ENCODE measurements at regions not wholly inside any gene's neighbourhood (a gene's known extent, or its start where the extent isn't known, plus 50 kb on each side); places are given as distances from the start of the nearest gene placed in this dataset.

DNA sequence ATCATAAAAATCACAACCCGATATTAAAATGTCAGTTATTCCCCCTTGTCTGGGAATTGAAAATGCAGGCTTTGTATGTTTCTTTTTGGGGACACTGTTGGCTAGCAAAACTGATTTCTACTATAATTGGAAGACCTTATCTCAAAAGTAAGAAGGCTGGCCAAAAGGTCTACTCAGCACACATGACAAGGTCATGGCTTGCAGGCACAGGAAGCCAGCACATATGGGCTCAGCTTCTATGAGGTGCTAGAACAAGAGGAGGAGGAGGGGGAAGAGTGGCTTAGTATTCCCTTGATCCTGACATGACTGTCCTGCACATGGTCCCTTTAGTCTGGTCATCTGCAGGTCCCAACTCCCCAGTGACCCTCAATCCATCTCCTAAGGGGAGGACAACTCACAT lies 681.2 kb downstream of the SQOR start:
- POLR2A ChIA-PET (ENCODE audit: partially characterized antibody): no interaction called here
- no peak overlapping the region for H2BK15ac ChIP-seq (ENCODE audit: low read length)
- no peaks in the 10 kb centered on the region for H4K20me1 ChIP-seq (replicated peaks in 1 of 2; ENCODE audit: control insufficient read depth in 1 of 2, insufficient read depth in 2 of 2, low read length in 2 of 2)
- H2AK5ac ChIP-seq (ENCODE audit: low read depth, low read length): no peak overlapping the region
- H3K9me3 ChIP-seq (ENCODE audit: insufficient read depth in 2 of 2, low read depth in 1 of 2, low read length in 1 of 2): no peaks in the 10 kb centered on the region
- H3K23ac ChIP-seq (ENCODE audit: insufficient read length): no peak overlapping the region
- H3K18ac ChIP-seq (ENCODE audit: extremely low read depth, low read length): no peak overlapping the region
- no peak overlapping the region for H3K4ac ChIP-seq (replicated peaks; ENCODE audit: insufficient read length, low read depth, low read length)
- H3K27me3 ChIP-seq (replicated peaks in 1 of 4; ENCODE audit: control insufficient read depth in 3 of 4, extremely low read depth in 1 of 4, insufficient read depth in 3 of 4, low read length in 3 of 4): no peaks in the 10 kb centered on the region
- H2BK120ac ChIP-seq (replicated peaks; ENCODE audit: low read depth, low read length): no peak overlapping the region
- no peak overlapping the region for H2BK20ac ChIP-seq (ENCODE audit: low read length)
- DNase-seq (ENCODE audit: low read depth in 1 of 2, low spot score in 2 of 2): no peak
- no peak overlapping the region for H4K8ac ChIP-seq (ENCODE audit: extremely low read depth, insufficient read depth, low read length)
- H3K9ac ChIP-seq (replicated peaks in 1 of 4; ENCODE audit: extremely low read depth in 1 of 4, low read depth in 3 of 4, low read length in 3 of 4): no peak overlapping the region
- no peak overlapping the region for H2BK12ac ChIP-seq (ENCODE audit: low read depth, low read length)
- H3K23me2 ChIP-seq (ENCODE audit: low read depth, low read length): no peaks in the 10 kb centered on the region
- no peak overlapping the region for H4K91ac ChIP-seq (replicated peaks; ENCODE audit: insufficient read length, low read length)
- H3K36me3 ChIP-seq (ENCODE audit: control insufficient read depth in 2 of 4, insufficient read depth in 4 of 4, low read length in 3 of 4): no peaks in the 10 kb centered on the region
- FAIRE-seq: no peak
- H2BK5ac ChIP-seq (ENCODE audit: low read depth, low read length): no peak overlapping the region
- no peak overlapping the region for H4K5ac ChIP-seq (ENCODE audit: insufficient read length, low read depth, low read length)
- CTCF ChIA-PET (ENCODE audit: partially characterized antibody): interaction anchor here (2.0 kb wide), 1 partner anchor 12 kb away, joined by 7 read pairs; no protein-coding TSS in a partner anchor
- no peak overlapping the region for H3K14ac ChIP-seq (ENCODE audit: insufficient read length)
- WGBS, 2 experiments (ENCODE audit: extremely low coverage in 1 of 2, insufficient coverage in 1 of 2, insufficient read length in 1 of 2, insufficient replicate concordance in 2 of 2, low coverage in 1 of 2, low lambda C conversion rate in 2 of 2, missing lambda C conversion rate in 1 of 2): 95% methylated on average over 1 of the region's 1 CpG; no CpG with 5 or more reads in 1 of the 2 experiments
- no peaks in the 10 kb centered on the region for H3K4me1 ChIP-seq (replicated peaks in 1 of 4; ENCODE audit: control insufficient read depth in 3 of 4, insufficient read depth in 4 of 4, low read length in 3 of 4)
- no peak for TF ChIP-seq YY1 (IDR thresholded peaks at IDR 0.05; ENCODE audit: low read depth, low read length)
- TF ChIP-seq SP4 (IDR thresholded peaks at IDR 0.05; ENCODE audit: low read length): no peak
- H3K56ac ChIP-seq (replicated peaks; ENCODE audit: insufficient read length, low read depth, low read length): no peak overlapping the region
- no peak overlapping the region for H3K4me2 ChIP-seq (ENCODE audit: insufficient read depth in 1 of 2, low read depth in 2 of 2, low read length in 2 of 2)
- no peak overlapping the region for H3K4me3 ChIP-seq (ENCODE audit: extremely low read depth in 1 of 4, insufficient read depth in 2 of 4, low read depth in 3 of 4, low read length in 4 of 4)
- no peak overlapping the region for H3K27ac ChIP-seq (ENCODE audit: low read depth, low read length)
- H3K79me1 ChIP-seq (ENCODE audit: low read depth, low read length): no peaks in the 10 kb centered on the region
- no peaks in the 10 kb centered on the region for H3K79me2 ChIP-seq (ENCODE audit: control insufficient read depth in 1 of 2, insufficient read depth in 2 of 2, low read length in 2 of 2)
- H2AFZ ChIP-seq (ENCODE audit: low read length): no peak overlapping the region

Measured in H1 (cell line).